ENCODE measurements at regions not wholly inside any gene's neighbourhood (a gene's known extent, or its start where the extent isn't known, plus 50 kb on each side); places are given as distances from the start of the nearest gene placed in this dataset.

DNA sequence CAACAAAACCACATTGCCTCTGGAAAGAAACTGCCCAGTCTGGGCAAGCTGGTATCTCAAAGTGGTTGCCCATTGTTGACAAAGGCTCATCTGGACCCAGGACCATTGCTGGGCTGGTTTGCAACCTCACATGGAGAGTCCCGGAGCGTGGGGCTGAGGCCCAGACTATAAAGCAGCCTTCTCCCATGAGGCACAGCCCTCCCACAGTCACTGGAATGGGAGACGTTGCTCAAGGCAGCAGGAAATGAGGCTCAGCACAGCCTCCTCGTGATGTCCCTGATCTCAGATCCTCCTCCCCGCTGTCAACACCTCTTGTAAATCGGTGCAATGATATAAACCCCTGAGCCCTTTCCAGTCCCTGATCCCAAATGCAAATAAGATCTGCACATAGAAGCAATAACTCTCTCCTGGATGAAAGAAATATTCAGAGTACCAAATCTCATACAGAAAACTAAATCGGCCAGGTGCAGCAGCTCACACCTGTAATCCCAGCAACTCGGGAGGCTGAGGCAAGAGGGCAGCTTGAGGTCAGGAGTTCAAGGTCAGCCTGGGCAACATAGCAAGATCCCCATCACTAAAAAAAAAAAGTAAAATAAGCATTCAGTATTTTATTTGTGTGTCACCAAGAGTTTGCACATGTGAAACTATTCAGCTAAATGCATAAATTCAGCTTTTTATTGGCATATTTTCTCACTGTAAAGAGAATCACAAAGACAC, 103.0 kb upstream of the RREB1 start:
- TF ChIP-seq EZH2 (IDR thresholded peaks at IDR 0.05; ENCODE audit: borderline replicate concordance, low read length) = no peak
- TF ChIP-seq, protein P1, sequence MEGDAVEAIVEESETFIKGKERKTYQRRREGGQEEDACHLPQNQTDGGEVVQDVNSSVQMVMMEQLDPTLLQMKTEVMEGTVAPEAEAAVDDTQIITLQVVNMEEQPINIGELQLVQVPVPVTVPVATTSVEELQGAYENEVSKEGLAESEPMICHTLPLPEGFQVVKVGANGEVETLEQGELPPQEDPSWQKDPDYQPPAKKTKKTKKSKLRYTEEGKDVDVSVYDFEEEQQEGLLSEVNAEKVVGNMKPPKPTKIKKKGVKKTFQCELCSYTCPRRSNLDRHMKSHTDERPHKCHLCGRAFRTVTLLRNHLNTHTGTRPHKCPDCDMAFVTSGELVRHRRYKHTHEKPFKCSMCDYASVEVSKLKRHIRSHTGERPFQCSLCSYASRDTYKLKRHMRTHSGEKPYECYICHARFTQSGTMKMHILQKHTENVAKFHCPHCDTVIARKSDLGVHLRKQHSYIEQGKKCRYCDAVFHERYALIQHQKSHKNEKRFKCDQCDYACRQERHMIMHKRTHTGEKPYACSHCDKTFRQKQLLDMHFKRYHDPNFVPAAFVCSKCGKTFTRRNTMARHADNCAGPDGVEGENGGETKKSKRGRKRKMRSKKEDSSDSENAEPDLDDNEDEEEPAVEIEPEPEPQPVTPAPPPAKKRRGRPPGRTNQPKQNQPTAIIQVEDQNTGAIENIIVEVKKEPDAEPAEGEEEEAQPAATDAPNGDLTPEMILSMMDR (IDR thresholded peaks at IDR 0.05; ENCODE audit: low read length) = no peak
- Histone ChIP-seq H3K9ac (ENCODE audit: low read length) (no peak overlapping the region), H3K27me3 (ENCODE audit: insufficient read depth, low read length) (no peaks in the 10 kb centered on the region), H4K20me1 (ENCODE audit: insufficient read depth, low read length) (no peaks in the 10 kb centered on the region), H3K79me2 (ENCODE audit: insufficient read depth, low read length) (no peaks in the 10 kb centered on the region), H3K4me2 (ENCODE audit: low read length) (no peak overlapping the region), H3K9me2 (ENCODE audit: low read depth, low read length) (no peaks in the 10 kb centered on the region), H3K36me3 (ENCODE audit: insufficient read depth, low read length) (no peaks in the 10 kb centered on the region), H3K4me3 (ENCODE audit: low read depth, low read length, poor library complexity, severe bottlenecking) (no peak overlapping the region), H2AFZ (ENCODE audit: low read length) (no peak overlapping the region), H3K4me1 (ENCODE audit: insufficient read depth, low read length, severe bottlenecking) (no peaks in the 10 kb centered on the region), H3K9me3 (ENCODE audit: low read length) (no peaks in the 10 kb centered on the region), H3K27ac (ENCODE audit: low read depth, low read length, poor library complexity, severe bottlenecking) (no peak overlapping the region), H3F3A (ENCODE audit: insufficient read depth, low read length) (no peaks in the 10 kb centered on the region)

DNA sequence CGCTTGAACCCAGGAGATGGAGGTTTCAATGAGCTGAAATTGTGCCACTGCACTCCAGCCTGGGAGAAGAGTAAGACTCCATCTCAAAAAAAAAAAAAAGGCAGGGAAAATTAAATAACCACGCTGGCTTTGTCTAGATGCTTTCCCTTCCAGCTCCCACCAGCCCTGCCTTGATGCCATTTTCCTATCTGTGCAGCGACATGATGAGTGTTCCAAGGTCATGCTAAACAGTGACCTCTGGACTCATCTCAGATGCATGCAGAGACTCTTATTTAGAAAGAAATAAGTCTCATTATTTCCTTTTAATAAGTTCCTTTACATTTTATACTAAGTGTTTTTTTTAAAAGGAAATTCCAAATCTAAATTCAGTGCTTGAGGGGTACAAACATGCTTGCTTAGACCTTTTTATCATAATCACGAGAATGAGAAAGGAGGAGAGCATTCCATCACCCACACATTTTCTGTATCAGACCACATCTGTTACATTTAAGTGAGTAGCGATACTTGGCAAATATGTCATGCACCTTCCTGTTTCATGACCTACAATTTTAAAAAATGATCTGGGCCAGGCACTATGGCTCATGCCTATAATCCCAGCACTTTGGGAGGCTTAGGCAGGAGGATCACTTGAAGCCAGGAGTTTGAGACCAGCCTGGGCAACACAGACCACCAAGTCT, 101.1 kb upstream of the RREB1 start:
- no peak overlapping the region for H3K27ac ChIP-seq (ENCODE audit: low read depth, low read length, poor library complexity, severe bottlenecking)
- H3K9me3 ChIP-seq (ENCODE audit: low read length) = no peaks in the 10 kb centered on the region
- no peak overlapping the region for H2AFZ ChIP-seq (ENCODE audit: low read length)
- no peak overlapping the region for H3K4me3 ChIP-seq (ENCODE audit: low read depth, low read length, poor library complexity, severe bottlenecking)
- no peaks in the 10 kb centered on the region for H4K20me1 ChIP-seq (ENCODE audit: insufficient read depth, low read length)
- no peaks in the 10 kb centered on the region for H3F3A ChIP-seq (ENCODE audit: insufficient read depth, low read length)
- no peak overlapping the region for H3K9ac ChIP-seq (ENCODE audit: low read length)
- no peak for TF ChIP-seq EZH2 (IDR thresholded peaks at IDR 0.05; ENCODE audit: borderline replicate concordance, low read length)
- TF ChIP-seq, protein P1 (IDR thresholded peaks at IDR 0.05; ENCODE audit: low read length) = no peak
- no peaks in the 10 kb centered on the region for H3K9me2 ChIP-seq (ENCODE audit: low read depth, low read length)
- no peaks in the 10 kb centered on the region for H3K4me1 ChIP-seq (ENCODE audit: insufficient read depth, low read length, severe bottlenecking)
- H3K27me3 ChIP-seq (ENCODE audit: insufficient read depth, low read length) = 0 out of 2 replicates have a peak, but pooled peaks cover 2% of the 10 kb centered on the region
- no peak overlapping the region for H3K4me2 ChIP-seq (ENCODE audit: low read length)
- H3K79me2 ChIP-seq (ENCODE audit: insufficient read depth, low read length) = no peaks in the 10 kb centered on the region
- no peaks in the 10 kb centered on the region for H3K36me3 ChIP-seq (ENCODE audit: insufficient read depth, low read length)

DNA sequence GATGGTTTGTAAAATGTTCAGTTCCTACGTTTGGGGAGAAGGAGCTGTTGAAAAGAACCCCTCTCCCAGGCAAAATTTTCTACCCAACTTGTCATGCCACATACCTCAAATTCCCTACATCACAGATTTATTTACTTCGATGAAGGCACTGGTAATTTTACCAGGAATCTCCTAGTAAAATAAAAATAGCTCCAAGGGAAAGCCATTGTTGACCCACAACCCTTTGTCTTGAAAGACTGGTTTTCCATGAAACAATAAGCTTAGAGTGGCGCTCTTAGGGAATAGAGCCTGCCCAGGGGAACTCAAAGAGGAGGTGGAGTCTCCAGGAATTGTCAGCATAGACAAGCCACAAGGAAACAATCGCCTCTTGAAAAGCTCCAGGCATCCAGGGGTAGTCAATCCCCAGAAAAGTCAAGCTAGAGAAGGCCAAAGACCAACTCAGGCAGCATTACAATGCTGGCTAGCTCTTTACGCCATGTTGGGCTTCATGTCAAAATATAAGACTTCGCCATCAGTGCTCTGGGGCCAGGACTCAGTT, 99.2 kb upstream of the RREB1 start:
- Histone ChIP-seq H3K9me2 (ENCODE audit: low read depth, low read length) (no peaks in the 10 kb centered on the region), H3K36me3 (ENCODE audit: insufficient read depth, low read length) (no peaks in the 10 kb centered on the region), H3K9me3 (ENCODE audit: low read length) (no peaks in the 10 kb centered on the region), H3K4me2 (ENCODE audit: low read length) (no peak overlapping the region), H3K4me3 (ENCODE audit: low read depth, low read length, poor library complexity, severe bottlenecking) (no peak overlapping the region), H3K79me2 (ENCODE audit: insufficient read depth, low read length) (no peaks in the 10 kb centered on the region), H2AFZ (ENCODE audit: low read length) (no peak overlapping the region), H3K4me1 (ENCODE audit: insufficient read depth, low read length, severe bottlenecking) (no peaks in the 10 kb centered on the region), H4K20me1 (ENCODE audit: insufficient read depth, low read length) (no peaks in the 10 kb centered on the region), H3K27ac (ENCODE audit: low read depth, low read length, poor library complexity, severe bottlenecking) (no peak overlapping the region), H3K27me3 (ENCODE audit: insufficient read depth, low read length) (peaks cover 4% of the 10 kb centered on the region; the same call in 1 of the 2 replicates), H3K9ac (ENCODE audit: low read length) (no peak overlapping the region), H3F3A (ENCODE audit: insufficient read depth, low read length) (no peaks in the 10 kb centered on the region)
- TF ChIP-seq, protein P1 (IDR thresholded peaks at IDR 0.05; ENCODE audit: low read length) = no peak
- TF ChIP-seq EZH2 (IDR thresholded peaks at IDR 0.05; ENCODE audit: borderline replicate concordance, low read length) = no peak
